ENCODE measurements at regions not wholly inside any gene's neighbourhood (a gene's known extent, or its start where the extent isn't known, plus 50 kb on each side); places are given as distances from the start of the nearest gene placed in this dataset.

DNA sequence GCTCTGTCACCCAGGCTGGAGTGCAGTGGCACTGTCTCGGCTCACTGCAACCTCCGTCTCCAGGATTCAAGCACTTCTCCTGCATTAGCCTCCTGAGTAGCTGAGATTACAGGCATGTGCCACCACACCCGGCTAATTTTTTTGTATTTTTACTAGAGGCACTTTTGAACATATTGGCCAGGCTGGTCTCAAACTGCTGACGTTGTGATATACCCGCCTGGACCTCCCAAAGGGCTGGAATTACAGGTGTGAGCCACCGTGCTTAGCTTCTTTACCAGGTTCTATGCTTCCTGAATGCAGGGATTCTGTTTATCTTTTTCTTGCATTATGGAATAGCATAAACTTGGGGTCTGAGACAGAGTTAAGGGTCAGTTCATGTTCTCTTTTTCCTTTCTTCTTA, 317.9 kb upstream of the RBFOX1 start:
- DNase-seq, result no peak

DNA sequence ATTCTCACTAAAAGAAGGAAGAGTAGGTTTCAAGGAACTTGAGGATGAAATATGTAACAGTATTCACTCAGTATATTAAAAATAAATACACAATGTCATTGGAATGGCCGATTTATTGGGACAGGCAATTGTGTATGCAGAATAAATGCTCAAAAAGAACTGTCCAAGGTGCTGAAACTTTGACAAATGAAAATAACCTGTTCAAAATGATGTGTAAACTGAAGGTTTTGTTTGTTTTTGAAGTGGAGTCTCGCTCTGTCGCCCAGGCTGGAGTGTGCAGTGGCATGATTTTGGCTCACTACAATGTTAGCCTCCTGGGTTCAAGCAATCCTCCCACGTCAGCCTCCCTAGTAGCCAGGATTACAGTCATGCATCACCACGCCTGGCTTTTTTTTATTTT, 318.7 kb upstream of the RBFOX1 start:
- DNase-seq, result peak; percentile 11 to 38 (median 17)

DNA sequence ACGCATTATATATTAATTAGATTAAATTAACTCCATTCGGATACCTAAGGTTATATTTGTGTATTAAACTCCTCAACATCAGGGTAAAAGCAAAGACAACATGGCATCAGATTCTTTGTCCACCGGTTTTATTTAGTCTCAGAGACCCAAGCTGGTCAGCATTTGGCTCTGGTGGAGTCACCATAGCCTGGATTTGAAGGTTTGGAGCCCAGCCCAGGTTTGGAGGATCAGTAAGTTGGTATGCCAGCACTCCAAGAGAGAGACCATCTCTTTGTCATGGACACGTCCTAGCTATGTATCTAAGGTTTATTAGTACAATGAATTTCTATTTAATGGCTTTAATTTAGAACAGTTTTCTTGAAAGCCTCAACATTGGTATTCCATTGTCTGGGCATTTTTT, 328.4 kb upstream of the RBFOX1 start:
- DNase-seq, result no peak

DNA sequence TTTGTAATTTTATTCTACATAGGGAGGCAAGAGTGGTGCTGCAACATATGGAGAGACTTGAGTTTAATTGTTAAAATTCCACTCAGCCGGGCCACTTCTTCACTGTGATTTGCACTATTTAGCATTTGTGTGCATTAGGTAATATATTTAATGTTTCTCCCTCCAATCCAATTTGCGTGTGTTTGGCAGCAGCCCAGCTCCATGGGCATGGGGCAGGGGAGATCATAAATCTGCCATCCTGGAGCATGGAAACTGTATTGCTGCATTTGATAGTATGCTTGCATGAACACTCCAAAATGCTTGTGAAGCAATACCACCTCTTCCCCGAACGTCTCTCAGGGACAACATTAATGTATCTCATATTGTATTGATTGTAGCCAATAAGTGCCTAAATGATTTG, 339.1 kb upstream of the RBFOX1 start:
- DNase-seq, result no peak

DNA sequence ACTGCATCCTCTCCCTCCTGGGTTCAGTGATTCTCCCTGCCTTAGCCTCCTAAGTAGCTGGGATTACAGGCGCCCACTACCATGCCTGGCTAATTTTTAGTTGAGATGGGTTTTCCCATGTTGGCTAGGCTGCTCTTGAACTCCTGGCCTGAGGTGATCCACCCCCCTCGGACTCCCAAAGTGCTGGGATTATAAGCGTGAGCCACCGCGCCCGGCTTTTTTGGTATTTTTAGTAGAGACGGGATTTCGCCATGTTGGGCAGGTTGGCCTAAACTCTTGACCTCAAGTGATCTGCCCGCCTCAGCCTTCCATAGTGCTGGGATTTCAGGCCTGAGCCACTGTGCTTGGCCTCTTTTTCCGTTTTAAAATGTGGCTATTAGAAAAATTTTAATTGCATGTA, 343.8 kb upstream of the RBFOX1 start:
- DNase-seq, result no peak

DNA sequence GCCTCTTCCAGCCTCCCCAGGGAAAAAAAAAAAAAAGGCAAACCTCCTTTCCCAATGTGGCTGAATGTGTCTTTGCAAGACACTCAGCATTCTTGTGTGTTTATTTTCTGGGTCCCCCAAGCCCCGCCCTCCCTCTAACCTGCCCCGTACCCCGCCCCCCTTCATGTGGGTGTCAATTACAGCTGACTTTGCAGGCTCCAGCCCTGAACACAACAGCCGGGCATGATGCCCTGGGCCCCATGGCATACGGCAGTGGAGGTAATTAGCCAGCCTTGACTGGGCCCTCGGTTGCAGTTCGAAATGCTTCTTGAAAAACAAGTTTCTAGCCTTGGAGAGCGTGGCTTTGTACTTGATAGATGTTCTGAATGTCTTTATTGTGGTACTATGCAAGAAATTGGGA, 354.7 kb upstream of the RBFOX1 start:
- no peak for DNase-seq

DNA sequence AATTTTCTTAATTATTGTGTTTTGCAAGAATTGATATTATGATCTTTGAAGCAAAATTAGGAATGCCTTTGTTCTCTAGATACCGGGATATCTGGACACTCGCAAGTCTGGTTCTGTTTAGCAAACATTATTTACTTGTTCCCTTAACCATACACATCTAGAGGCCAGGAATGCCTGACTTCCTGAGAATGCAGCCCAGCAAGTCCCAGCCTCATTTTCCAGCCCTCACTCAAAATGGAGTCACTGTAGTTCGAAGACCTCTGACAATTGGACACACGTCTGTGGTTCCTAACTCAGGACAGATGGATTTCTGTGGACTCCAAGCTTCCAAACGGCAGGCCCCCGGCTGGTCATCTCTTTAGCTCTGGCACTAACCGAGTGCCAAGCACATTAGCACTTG, 355.4 kb upstream of the RBFOX1 start:
- no peak for DNase-seq

DNA sequence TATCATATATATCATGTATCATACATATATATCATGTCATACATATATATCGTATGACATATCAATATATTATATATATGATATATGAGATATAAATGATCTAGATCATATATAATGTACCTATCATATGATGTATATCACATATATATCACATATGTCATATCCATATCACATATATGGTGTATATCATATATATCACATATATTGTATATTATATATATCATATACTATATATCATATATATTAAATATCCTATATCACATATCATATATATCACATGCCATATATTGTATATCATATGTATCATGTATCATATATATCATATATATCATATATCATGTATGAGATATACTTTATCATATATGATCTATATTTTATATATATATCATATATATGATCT, 355.9 kb upstream of the RBFOX1 start:
- no peak for DNase-seq

DNA sequence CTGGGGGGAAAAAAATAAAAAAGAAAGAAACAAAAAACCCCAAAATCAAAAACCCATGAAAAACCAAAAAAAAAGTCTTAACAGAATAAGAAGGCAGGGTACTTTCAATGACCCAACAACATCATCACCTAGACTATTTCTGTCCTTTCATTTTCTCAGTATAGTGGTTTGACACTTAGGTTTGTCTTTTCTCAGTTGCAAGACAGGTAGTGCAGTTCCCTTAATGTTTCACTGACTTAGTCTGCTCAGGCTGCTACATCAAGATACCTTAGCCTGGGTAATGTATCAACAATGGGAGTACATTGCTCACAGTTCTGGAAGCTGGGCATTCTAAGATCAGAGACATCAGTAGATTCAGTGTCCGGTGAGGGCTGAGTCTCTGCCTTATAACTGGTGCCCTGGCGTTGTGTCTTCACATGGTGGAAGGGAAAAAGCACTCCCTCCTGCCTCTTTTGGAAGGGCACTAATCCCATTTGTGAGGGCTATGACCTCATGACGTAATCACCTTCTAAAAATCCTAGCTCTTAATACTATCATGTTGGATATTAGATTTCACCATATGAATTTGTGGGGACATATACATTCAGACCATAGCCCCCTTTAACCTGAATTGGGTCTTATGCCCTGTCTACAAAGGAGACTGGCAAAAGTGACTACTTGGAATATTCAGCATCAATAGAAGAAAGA, 362.3 kb upstream of the RBFOX1 start:
- DNase-seq, result no peak

DNA sequence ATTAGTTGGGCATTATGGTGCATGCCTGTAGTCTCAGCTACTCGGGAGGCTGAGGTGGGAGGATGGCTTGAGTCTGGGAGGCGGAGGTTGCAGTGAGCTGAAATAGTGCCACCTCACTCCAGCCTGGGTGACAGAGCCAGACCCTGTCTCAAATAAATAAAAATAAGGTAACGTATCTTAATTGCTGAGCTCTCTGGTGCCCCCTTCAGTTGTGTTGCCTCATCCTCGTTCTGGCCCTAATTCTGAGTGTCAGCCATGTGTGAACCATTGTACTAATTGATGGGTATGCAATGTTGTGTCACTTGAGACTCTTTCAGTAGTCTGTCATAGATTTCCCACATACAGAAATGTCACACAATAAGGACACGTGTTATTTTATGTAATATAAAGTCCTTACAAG, 363.1 kb upstream of the RBFOX1 start:
- DNase-seq, result no peak

DNA sequence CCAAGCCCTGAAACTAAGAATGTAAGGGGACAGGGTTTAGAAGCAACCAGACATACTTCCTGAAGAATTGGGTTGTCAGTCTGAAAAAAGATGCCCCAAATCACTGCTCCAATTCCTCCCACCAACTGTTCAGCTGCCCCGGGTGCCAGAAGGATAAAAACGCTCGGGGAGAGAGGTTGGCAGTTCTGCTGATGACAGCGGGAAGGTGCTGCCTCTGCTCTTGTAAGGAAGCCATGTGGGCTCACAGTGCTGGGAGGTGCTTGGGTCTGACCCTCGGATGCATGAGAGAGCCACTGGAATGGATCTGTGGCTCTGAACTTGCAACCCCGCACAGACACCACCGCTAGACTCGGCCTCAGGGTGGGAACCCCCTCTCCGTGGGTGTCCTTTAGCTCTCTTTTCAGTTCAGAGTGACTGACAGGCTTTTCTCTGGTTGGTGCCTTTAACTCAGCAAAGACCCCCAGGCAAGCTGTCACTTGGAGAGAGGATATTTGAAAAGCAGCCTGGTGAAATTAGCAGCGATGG, 364.8 kb upstream of the RBFOX1 start:
- DNase-seq, result no peak

DNA sequence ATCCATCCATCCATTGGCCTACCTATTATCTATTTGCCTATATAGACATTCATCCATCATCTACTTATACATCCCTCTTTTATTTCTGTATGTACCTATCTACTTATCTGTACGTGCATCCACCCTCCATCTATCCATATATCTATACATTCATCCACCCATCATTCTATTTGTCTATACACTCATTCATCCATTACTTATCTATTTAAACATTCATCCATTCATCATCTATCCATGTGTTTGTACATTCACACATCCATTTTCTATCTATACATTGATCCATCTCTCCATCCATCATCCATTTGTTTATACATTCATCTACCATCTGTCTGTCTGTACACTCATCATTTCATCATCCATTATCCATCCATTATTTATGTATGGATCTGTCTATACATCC, 365.7 kb upstream of the RBFOX1 start:
- DNase-seq, result no peak

DNA sequence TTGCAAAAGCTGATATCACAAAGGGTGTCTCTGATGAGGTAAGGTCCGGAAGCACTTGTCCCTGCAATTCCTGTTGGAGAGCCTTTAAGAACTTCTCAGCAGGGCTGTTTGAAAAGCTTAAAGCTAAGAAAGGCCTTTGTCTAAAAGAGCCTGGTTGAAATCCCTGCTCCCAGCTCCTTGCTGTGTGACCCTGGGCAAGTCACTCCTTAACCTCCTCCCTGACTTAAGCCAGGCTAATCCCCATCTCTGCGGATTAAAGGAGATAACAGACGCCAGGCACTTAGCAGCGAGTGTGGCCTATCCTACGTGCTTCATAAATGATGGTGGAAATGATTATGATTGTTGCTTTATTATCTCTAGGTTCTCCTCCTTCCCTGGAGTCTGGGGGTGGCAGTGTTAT, 368.0 kb upstream of the RBFOX1 start:
- DNase-seq, result no peak

DNA sequence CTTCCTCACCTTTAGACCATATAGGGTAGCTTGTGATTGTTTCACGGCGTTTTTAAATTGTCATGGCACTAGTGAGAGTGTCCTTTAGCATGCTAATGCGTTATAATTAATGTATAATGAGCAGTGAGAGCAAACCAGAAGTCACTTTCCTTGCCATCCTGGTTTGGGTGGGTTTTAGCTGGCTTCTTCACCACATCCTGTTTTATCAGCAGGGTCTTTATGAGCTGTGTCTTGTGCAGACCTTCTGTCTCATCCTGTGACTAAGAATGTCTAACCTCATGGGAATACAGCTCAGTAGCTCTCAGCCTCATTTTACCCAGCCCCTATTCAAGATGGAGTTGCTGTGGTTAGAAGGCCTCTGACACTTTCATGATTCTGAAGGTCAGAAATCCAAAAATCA, 370.9 kb upstream of the RBFOX1 start:
- no peak for DNase-seq

DNA sequence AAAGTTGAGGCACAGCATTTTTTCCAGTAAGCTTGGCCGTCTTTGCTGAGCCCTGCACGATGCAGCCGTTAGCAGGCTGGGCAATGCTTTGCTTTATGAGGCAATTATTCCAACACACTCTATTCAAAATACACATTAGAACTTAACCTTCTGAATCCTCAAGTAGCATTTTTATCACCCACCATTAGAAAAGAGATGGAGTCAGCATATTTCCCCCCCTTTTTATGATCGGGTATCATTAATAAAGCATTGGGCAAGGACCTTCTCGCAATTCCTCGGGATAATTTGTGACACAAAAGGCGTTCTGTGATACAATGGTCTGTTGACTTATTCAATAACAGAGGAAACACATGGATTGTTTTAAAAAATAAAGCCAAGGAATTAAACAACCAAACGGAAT, 374.5 kb upstream of the RBFOX1 start:
- DNase-seq, result no peak

DNA sequence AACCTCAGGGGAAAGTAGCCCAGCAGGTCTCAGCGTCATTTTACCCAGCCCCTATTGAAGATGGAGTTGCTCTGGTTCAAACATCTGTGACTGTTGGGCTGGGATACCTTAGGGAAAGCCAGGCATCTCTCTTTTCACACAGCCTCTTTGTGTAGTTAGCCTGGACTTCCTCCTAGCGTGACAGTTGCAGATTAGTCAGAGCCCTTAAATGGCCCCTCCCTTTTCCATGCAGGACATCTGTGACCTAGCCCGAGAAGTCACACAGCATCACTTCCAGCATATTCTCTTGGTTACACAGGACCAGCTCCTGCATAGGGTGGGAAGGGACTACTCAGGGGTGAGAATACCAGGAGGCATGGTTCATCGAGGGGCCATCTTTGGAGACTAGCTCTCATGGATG, 375.0 kb upstream of the RBFOX1 start:
- no peak for DNase-seq

DNA sequence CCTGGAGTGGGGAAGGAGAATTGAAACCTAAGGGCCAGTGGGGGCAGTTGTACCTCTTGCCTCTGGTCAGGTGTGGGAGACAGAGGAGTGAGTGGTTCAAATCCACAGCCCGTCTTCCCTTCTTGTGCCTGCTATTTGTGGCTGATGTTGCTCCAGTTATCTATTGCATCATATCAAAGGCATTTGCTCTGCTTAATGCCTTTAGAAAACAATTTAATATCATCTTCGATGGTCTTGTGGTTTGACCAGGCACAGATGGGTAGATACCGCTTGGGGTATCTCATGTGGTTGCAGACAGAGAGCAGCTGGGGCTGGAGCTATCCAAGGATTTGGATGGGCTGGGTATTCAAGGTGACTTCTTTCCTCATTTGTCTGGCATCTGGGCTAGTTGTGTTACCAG, 376.1 kb upstream of the RBFOX1 start:
- DNase-seq, result no peak

DNA sequence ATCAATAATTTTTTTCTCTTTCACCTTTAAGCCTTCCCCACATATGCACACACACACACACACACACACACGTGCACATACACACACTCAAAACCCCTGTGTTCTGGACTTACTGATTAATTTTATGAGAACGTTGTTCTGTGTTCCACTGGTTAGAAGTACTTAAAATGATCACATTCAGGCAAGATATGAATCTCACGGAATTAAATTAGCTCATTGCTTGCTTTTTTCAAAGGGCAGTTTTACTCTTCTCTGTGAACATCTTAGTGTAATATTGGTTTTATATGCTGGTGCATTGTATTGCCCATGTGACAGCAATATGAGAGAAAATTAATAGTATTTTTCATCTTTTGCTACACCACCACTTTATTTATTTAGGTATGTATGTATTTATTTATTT, 377.3 kb upstream of the RBFOX1 start:
- no peak for DNase-seq

DNA sequence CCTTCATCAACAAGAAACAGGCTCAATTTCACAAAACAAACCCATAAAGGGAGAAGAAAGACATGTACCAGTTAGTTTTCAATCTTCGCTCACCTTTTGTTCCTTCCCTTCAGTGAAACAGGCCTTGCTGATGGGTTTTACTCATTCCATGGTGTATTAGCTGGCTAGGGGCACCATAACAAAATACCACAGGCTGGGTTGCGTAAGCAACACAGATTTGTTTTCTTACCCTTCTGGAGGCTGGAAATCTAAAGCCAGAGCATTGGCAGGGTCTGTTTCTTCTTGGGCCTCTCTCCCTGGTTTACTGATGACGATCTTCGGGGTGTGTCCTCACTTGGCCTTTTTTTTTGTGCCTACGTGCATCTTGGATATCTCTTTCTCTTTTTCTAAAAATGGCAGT, 383.4 kb upstream of the RBFOX1 start:
- no peak for DNase-seq

DNA sequence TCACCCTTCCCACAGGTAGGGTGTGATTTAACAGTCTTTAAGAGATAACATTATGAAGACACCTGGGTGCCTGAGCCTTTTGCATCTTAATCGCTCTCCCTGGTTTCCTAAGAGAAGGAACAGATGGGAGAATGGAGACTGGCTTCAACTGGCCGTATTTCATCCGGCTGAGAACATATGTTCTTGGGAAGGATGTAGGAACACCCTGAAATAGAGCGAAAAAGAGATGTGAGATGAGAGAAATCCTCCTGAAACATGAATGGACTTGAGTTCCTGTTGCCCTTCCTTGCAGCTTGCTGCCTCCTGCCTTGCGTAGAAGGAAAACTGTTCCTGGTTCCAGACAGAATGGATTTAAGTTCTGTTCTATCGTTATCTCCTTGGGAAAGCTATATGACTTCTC, 385.4 kb upstream of the RBFOX1 start:
- DNase-seq, result no peak

DNA sequence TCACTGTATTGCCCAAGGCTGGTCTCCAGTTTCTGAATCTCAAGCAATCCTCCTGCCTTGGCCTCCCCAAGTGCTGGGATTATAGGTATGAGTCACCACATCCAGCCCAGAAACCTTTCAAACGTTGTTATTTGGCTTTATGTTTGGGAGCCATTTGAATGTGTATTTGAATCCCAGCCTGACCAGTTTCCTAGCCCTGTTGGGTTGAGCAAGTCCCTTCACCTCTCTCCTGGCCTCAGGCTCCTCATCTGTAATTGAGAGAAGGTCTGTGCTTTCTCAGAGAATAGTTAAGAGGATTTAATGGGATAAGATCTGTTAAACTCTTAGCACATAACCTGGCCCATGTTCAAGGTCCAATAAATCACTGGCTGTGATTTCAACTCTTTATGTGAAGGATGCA, 385.8 kb upstream of the RBFOX1 start:
- no peak for DNase-seq

DNA sequence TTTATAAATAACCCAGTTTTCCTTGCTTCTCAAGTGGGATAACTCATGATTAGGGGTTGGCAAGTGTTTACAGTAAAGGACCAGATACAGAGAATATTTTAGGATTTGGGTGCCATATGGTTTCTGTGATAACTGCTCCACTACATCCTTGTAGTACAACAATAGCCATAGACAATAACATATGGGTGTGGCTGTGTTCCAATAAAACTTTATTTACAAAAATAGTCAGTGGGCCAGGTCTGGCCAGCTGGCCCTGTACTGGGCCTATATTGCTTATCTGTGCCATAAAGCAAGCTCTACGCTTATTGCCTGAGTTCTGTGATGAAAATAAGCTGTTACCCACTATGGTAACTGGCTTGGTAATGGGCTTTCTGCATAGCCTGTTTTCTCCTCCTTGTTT, 386.5 kb upstream of the RBFOX1 start:
- DNase-seq, result no peak

DNA sequence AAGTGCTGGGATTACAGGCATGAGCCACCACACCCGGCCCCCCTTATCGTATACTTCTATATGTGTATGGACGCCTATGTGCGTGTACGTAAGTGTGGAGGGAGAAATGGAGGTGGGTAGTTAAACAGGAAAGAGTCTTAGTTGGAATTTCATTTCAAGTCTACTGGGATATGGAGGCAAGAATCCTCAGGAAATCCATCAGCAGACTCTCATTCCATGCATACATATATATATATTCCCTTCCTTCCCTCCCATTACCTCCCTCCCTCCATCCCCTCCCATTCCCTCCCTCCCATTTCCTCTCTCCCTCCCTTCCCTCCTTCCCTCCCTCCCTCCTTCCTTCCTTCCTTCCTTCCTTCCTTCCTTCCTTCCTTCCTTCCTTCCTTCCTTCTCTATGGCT, 391.7 kb upstream of the RBFOX1 start:
- no peak for DNase-seq

DNA sequence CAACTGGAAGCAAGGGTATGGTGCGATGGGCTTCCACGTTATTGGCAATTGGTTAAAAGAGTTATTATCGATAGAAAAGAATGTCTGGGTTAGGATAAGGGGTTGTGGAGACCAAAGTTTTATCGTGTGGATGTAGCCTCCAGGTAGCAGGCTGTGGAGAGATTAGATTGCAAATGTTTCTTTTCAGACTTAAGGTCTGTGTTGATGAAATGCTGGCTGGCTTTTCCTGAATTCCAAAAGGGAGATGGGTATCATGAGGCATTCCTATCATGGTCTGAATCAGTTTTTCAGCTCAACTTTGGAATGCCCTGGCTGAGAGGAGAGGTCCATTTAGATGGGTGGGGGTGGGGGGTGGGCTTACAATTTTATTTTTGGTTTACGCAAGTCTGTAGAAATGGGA, 395.0 kb upstream of the RBFOX1 start:
- no peak for DNase-seq

Measured in muscle of back (tissue), 3 donors.